NCI-H82 treated with DMSO at 0.1 percent for 48 hours (cell line): ENCODE measurements at regions not wholly inside any gene's neighbourhood (a gene's known extent, or its start where the extent isn't known, plus 50 kb on each side); places are given as distances from the start of the nearest gene placed in this dataset.

Experiments
- DNase-seq: peaks from one replicate; lab custom pipeline; 2025; ENCODE audit not compliant: unreplicated experiment; lab: John Stamatoyannopoulos, UW

DNA sequence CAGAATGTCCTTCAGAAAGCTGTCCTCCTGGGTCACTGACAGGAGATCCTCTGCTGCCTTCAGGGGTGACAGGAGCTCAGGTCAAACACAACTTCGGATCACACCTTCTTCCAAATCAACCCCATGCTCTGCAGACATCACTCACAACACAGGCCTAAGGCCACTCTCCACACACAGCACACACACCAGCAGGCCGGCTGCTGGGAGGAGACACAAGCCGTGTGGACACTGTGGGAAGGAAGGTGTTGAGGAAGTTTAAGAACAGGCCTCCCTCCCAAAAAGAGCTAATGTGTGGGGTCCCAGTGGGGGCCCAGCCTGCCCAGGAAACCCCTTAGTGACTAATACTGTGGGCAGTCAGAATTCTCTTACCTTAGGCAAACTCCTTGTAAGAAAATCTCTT, 290.3 kb upstream of the ID2 start:
- no peak for DNase-seq

GRCh38 chr2:8392098-8392866, 289.6 kb upstream of the ID2 start:
- no peak for DNase-seq

GRCh38 chr2:8393506-8393905, 288.4 kb upstream of the ID2 start:
- no peak for DNase-seq

- DNase-seq = no peak
Observed at GRCh38 chr2:8394131-8394530, 287.7 kb upstream of the ID2 start.

- DNase-seq = no peak
Observed at GRCh38 chr2:8394569-8395359, 287.1 kb upstream of the ID2 start.

DNA sequence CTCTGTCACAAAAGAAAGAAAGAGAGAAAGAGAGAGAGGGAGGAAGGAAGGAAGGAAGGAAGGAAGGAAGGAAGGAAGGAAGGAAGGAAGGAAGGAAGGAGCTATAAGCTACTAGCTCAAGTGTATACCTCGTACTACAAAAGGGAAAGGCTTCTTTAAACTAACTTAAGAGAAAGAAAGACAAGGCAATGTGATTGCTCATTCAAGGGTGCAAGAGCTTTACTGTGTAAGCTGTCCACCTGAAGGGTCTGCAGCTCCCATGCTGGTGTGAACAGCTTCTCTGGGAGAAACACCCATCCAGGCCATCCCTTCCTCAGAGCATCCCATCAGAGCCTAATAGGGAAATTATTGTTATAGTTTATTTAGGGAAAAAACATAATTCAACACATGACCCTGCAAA, 286.1 kb upstream of the ID2 start:
- no peak for DNase-seq

DNA sequence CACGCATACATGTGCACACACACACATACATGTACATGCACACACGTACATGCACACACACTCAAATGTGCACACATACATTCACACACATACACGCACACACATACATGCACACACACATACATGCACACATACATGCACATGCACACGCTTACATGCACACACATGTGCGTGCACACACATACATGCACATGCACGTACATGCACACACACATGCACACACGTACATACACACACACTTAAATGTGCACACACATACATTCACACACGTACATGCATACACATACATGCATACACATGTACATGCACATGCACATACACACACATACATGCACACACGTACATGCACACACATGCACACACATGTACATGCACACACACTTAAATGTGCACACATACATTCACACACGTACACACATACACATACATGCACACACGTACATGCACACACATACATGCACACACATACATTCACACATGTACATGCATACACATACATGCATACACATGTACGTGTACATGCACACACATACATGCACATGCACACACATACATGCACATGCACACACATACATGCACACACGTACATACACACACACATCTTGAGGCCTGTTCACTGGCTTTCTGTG, 283.7 kb upstream of the ID2 start:
- no peak for DNase-seq

DNA sequence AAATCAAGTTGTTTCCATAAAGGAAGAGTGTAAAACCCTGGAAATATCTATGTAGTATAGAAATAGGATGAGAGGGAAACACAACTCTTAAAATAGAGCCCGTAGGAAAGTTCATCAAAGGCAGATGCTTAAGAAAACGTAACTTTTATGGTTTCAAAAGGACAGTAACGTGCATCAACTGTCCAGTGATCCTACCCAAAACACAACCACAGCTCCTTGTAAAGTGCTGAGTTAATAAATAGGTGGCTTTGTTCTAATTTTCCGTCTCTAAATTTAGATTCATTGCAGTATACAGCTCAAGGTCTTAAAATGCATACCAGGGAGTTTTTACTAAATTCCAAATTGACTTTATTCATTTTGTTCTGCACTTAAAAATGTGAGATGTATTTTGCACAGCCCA, 282.1 kb upstream of the ID2 start:
- no peak for DNase-seq

- DNase-seq = no peak
Observed at GRCh38 chr2:8400196-8400595, 281.7 kb upstream of the ID2 start.

DNA sequence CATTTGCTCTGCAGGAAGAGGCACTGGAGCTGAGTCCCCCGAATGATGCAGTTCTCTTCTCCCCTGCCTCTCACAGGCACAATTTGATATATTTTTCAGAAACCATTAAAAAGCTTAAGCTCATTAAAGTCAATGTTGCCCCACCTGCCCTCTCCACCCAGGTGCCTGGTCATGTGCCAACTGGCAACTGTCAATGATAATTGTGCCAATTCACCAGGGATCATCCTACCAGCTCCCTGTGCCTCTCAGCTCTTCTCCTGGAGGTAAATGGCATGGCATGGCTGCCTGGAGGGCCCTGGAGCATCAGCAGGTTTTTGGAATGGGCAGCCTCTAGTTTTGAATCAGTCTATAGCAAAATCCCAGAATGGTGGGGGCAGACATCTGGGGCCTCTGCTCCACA, 279.6 kb upstream of the ID2 start:
- DNase-seq = no peak

- no peak for DNase-seq
Observed at GRCh38 chr2:8403876-8404275, 278.0 kb upstream of the ID2 start.

DNA sequence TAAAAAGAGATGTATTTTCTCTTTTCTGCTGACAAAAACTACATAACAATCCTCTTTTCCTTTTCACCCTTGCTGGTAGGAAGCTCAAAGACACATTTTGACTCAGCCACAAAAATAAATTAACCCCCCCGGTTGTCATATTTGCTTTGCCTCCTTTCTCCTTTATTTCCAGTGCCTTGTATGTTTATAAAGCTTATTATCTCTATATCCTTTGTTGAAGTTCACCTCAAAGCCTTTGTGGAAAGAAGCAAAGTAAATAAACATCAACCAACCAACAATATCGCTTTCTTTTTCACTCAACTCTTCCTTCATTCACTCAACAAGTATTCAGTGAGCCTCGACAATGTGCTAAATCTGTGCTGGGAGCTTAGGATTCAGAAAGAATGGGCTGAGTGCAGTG, 276.5 kb upstream of the ID2 start:
- DNase-seq = no peak

- DNase-seq = no peak
Observed at GRCh38 chr2:8406271-8406670, 275.6 kb upstream of the ID2 start.

- DNase-seq = no peak
Observed at GRCh38 chr2:8407332-8407731, 274.5 kb upstream of the ID2 start.

- no peak for DNase-seq
Observed at GRCh38 chr2:8408560-8409460, 273.0 kb upstream of the ID2 start.

DNA sequence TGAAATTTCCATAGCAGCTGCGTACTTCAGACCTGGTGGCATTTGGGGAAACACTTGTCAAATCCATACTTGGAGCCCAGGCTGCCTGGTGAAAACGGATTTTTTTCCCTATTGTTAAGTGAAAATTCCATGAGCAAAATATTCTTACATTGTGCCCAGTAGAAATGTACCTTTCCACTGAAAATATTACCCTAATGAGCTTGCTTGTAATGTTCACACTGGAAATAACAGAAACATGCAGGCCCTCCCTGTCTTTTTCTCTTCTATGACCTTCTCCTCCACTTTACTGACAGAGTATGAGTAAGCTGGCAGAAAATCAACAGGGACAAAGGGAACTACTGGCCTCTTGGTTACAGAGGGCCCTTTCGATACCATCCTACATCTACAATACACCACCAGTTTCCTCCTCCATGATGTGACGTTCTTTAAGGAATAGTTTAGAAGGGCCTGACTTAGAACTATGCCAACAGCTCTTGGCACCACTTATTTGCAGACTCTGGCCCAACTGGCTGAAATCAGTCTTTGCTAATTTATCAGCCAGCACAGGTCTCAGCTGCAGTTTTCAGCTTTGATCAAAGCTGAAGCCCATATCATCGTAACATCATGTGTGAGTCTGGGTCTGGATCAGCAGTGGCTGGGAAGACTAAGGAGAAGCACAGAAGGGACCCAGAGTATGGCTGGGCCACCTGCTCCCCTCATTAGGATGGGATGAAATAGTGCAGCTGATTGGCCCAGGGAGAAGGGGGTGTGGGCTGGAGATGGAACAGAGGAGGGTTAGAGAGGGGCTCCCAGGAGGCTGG, 272.2 kb upstream of the ID2 start:
- no peak for DNase-seq

- DNase-seq = no peak
Observed at GRCh38 chr2:8412082-8412481, 269.8 kb upstream of the ID2 start.

DNA sequence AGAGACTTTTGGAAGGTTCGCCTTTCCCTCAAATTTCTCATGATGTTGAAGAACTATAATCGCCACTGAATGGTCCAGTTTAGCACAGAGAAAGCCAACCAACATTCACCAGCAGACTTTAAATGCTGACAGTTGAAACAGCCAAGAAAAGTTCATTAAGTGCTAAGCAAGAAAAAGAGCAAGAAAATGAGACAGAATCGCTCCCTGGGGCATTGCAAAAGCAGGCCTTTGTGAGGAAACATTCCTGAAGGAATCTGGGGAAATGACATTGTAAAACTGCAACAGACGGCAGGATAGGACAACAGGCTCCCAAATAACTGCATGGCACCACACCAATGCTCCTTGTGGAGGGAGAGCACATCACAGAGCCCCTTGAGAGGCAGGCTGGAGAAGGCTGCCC, 269.3 kb upstream of the ID2 start:
- DNase-seq = no peak

DNA sequence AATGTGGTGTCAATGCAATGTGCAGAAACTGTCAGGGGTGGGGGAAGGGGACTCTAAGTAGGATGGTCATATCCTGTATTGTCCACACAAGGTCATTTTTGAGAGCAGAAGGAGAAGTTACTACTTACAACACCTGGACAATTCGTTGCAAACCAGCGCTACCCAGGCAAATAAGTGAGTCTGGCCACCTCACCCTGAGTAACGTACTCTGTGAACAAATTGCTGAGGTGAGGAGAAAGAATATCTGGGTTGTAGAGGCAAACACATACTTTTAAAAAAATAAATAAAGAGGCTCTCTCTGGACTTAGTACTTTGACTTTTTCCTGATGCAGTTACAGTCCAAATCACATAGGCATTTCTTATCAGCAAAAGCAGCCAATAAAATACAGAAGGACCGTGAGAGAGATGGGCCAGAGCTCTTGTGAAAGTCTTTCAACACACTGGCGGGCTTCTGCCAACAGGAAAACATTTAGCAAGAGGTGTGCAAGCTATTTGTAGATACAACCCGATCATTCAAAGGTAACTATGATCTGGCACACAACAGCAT, 268.2 kb upstream of the ID2 start:
- no peak for DNase-seq
